Heart left ventricle (tissue), 13 donors: ENCODE measurements at regions not wholly inside any gene's neighbourhood (a gene's known extent, or its start where the extent isn't known, plus 50 kb on each side); places are given as distances from the start of the nearest gene placed in this dataset.

ENCODE experiments used
- CTCF ChIP-seq, 12 donors: fragments of 200-600 bp; sonication (generic) in 4 of 12; IDR thresholded peaks; one replicate each; pipeline versions ENCODE4 v1.5.0 to v1.8.0; 2018 to 2022; ENCODE audit warnings: antibody characterized with exemption in 12 of 12, mild to moderate bottlenecking in 5 of 12
- POLR2A ChIP-seq, 2 donors: fragments of 450-650 bp; IDR thresholded peaks; one replicate each; pipeline ENCODE4 v1.6.1; 2017; ENCODE audit warnings: antibody characterized with exemption in 2 of 2, mild to moderate bottlenecking in 2 of 2, moderate library complexity in 2 of 2
- donor health status: ischemic (EF 13 %, LVEDD 7.1; RV severe dilation, severe dysfunction).
- donor health status: DM: no; HTN: yes; CAD: no.
- donor health status: DM: no; HTN: no; CAD: no.
- donor health status: ischemic (EF 25% LVEDD 6.9; RV normal size, moderate dysfunction).
- donor health status: ischemic (EF 25% LVEDD 5.7; RV mildly dilated, moderate dysfunction).
- donor health status: ischemic (EF 35%, LVEDD 5.7; RV mildly dilated, moderate dysfunction).
- donor health status: nonischemic (EF 11% LVEDD 7.7; RV severe dilation, severe dysfunction).
- donor health status: DM: yes; HTN: yes; CAD: no.
- donor health status: PGD.
- donor health status: ischemic (EF 29% LVEDD 5.4; RV normal size, mild dysfunction).
- donor health status: nonischemic (EF 23%, LVEDD 6.1; RV moderate dilation, normal function).

DNA sequence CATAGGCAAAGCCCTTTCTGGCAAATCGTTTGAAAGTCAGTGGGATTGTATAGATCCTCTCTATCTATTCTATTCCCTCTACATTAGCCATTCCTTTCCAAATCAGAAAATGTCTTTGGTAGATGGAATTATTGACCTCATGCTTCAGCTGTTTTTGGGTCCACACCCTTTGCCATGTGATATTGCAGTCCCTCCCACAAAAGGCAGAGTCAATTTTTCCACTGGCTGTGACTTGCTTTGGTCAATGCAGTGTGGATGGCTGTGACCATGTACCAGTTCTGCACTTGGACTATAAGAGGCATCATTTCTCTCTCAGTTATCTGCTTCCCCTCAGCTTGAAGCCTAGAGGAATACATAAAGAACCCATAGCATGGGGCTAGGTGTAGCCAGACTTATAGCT is 332.9 kb downstream of the PTEN start:
- TF ChIP-seq POLR2A (IDR thresholded peaks at IDR 0.05) (no peak), CTCF (IDR thresholded peaks at IDR 0.05) (no peak)
